Keratinocyte (primary cell): ENCODE measurements at regions not wholly inside any gene's neighbourhood (a gene's known extent, or its start where the extent isn't known, plus 50 kb on each side); places are given as distances from the start of the nearest gene placed in this dataset.

Source experiments
- DNase-seq: peaks from one replicate; pipeline ENCODE4 v3.0.0-alpha.2; 2011; ENCODE audit warnings: low read depth, missing footprints, low spot score
- FAIRE-seq: peaks from 2 replicates; lab custom pipeline; 2011; peaks lifted over from hg19 to GRCh38; lab: Jason Lieb, UNC
- H2AFZ ChIP-seq: 2 replicates; pipeline ENCODE4 v1.6.0; 2012; ENCODE audit warnings: low read length, control low read depth, inconsistent platforms; ENCODE audit not compliant: control insufficient read depth
- H3K27ac ChIP-seq: 2 replicates; pipeline ENCODE4 v1.5.1; 2011; ENCODE audit warnings: low read length; ENCODE audit not compliant: control insufficient read depth, insufficient read depth
- H3K27me3 ChIP-seq: 3 replicates; pipeline ENCODE4 v1.6.0; 2011; ENCODE audit warnings: low read length; ENCODE audit not compliant: control insufficient read depth, insufficient read depth; ENCODE audit errors: extremely low read depth
- H3K36me3 ChIP-seq, 2 experiments: 2 replicates in 1 of 2; 3 replicates in 1 of 2; pipeline ENCODE4 v1.5.1; 2011; ENCODE audit warnings: low read length in 2 of 2, mild to moderate bottlenecking in 1 of 2; ENCODE audit not compliant: control insufficient read depth in 2 of 2, insufficient read depth in 2 of 2; ENCODE audit errors: extremely low read depth in 1 of 2
- H3K4me1 ChIP-seq: 3 replicates; pipeline ENCODE4 v1.5.1; 2011; ENCODE audit warnings: low read length; ENCODE audit not compliant: control insufficient read depth, insufficient read depth; ENCODE audit errors: extremely low read depth
- H3K4me2 ChIP-seq: 3 replicates; pipeline ENCODE4 v1.6.0; 2011; ENCODE audit warnings: low read depth, low read length; ENCODE audit not compliant: control insufficient read depth, insufficient read depth; ENCODE audit errors: extremely low read depth
- H3K4me3 ChIP-seq, 3 experiments: fragments of 200-600 bp in 1 of 3; sonication (generic) in 1 of 3; 2 replicates in 2 of 3; 3 replicates in 1 of 3; pipeline ENCODE4 v1.5.1; 2011 to 2016; ENCODE audit warnings: low read length in 3 of 3, mild to moderate bottlenecking in 3 of 3, control low read depth in 2 of 3, inconsistent platforms in 1 of 3, low read depth in 1 of 3, mixed read lengths in 1 of 3, mixed run types in 1 of 3, moderate library complexity in 1 of 3; ENCODE audit not compliant: control insufficient read depth in 2 of 3, insufficient read depth in 2 of 3; ENCODE audit errors: extremely low read depth in 1 of 3
- H3K79me2 ChIP-seq: 2 replicates; pipeline ENCODE4 v1.6.0; 2012; ENCODE audit warnings: low read length; ENCODE audit not compliant: control insufficient read depth, insufficient read depth
- H3K9ac ChIP-seq: 3 replicates; pipeline ENCODE4 v1.6.0; 2011; ENCODE audit warnings: low read length; ENCODE audit not compliant: control insufficient read depth, insufficient read depth; ENCODE audit errors: extremely low read depth
- H3K9me1 ChIP-seq: 3 replicates; pipeline ENCODE4 v1.6.0; 2011; ENCODE audit warnings: low read length; ENCODE audit not compliant: control insufficient read depth, insufficient read depth; ENCODE audit errors: extremely low read depth
- H3K9me3 ChIP-seq: 2 replicates; pipeline ENCODE4 v1.5.1; 2012; ENCODE audit warnings: low read depth, low read length; ENCODE audit not compliant: control insufficient read depth
- H4K20me1 ChIP-seq: 3 replicates; pipeline ENCODE4 v1.6.0; 2011; ENCODE audit warnings: low read length; ENCODE audit not compliant: control insufficient read depth, insufficient read depth; ENCODE audit errors: extremely low read depth
- CTCF ChIP-seq, 3 experiments: IDR thresholded peaks in 1 of 3; conservative IDR thresholded peaks in 1 of 3; optimal IDR thresholded peaks in 1 of 3; 2 replicates in 2 of 3; 3 replicates in 1 of 3; pipeline versions ENCODE3 to v1.5.1; 2011; ENCODE audit warnings: low read length in 3 of 3, mild to moderate bottlenecking in 3 of 3, moderate library complexity in 2 of 3, control low read depth in 1 of 3, inconsistent platforms in 1 of 3; ENCODE audit not compliant: insufficient read depth in 2 of 3; ENCODE audit errors: extremely low read depth in 1 of 3
- EZH2 ChIP-seq: IDR thresholded peaks from one replicate; pipeline ENCODE4 v1.6.1; 2012; ENCODE audit warnings: inconsistent platforms, mild to moderate bottlenecking, low read length, moderate library complexity
- dilution Hi-C: fragments of 300-500 bp; cut with MboI; formaldehyde crosslinking; loops from one replicate; pipeline ENCODE4 v1.7.0; 2020; ENCODE audit warnings: low sequenced_read_pairs; ENCODE audit not compliant: extremely low pct_ligation_motif_present

- FAIRE-seq (no peak), DNase-seq (no peak)
- H3K9me3 ChIP-seq: no peaks in the 10 kb centered on the region
- H3K4me1 ChIP-seq: peaks cover 5% of the 10 kb centered on the region
- dilution Hi-C loops: no loop called here
- H3K79me2 ChIP-seq: no peaks in the 10 kb centered on the region
- H3K4me2 ChIP-seq: no peak overlapping the region
- H3K27me3 ChIP-seq: no peaks in the 10 kb centered on the region
- TF ChIP-seq EZH2 (no peak), CTCF (optimal IDR thresholded peaks at IDR 0.05 in 1 of 3, IDR thresholded peaks at IDR 0.05 in 1 of 3, conservative IDR thresholded peaks at IDR 0.05 in 1 of 3; ENCODE audit: extremely low read depth in 1 of 3, insufficient read depth in 2 of 3, low read length in 3 of 3) (no peak)
- H3K9me1 ChIP-seq: no peaks in the 10 kb centered on the region
- no peaks in the 10 kb centered on the region for H4K20me1 ChIP-seq
- H3K27ac ChIP-seq: no peak overlapping the region
- no peaks in the 10 kb centered on the region for H3K36me3 ChIP-seq
- H2AFZ ChIP-seq: no peak overlapping the region
- H3K4me3 ChIP-seq: no peak overlapping the region
- no peak overlapping the region for H3K9ac ChIP-seq
Observed at GRCh38 chr12:59181196-59181777, 261.0 kb upstream of the LRIG3 start.

- TF ChIP-seq EZH2: no peak
- no peak for TF ChIP-seq CTCF (optimal IDR thresholded peaks at IDR 0.05 in 1 of 3, IDR thresholded peaks at IDR 0.05 in 1 of 3, conservative IDR thresholded peaks at IDR 0.05 in 1 of 3; ENCODE audit: extremely low read depth in 1 of 3, insufficient read depth in 2 of 3, low read length in 3 of 3)
- no peak overlapping the region for H3K9ac ChIP-seq
- H3K4me1 ChIP-seq: peaks cover 5% of the 10 kb centered on the region
- no peaks in the 10 kb centered on the region for H3K9me1 ChIP-seq
- H3K9me3 ChIP-seq: no peaks in the 10 kb centered on the region
- H3K27ac ChIP-seq: no peak overlapping the region
- H3K4me3 ChIP-seq: no peak overlapping the region
- H3K79me2 ChIP-seq: no peaks in the 10 kb centered on the region
- H3K27me3 ChIP-seq: no peaks in the 10 kb centered on the region
- no peak overlapping the region for H2AFZ ChIP-seq
- DNase-seq (no peak), FAIRE-seq (no peak)
- dilution Hi-C loops: no loop called here
- no peaks in the 10 kb centered on the region for H3K36me3 ChIP-seq
- no peaks in the 10 kb centered on the region for H4K20me1 ChIP-seq
- H3K4me2 ChIP-seq: no peak overlapping the region
Observed at GRCh38 chr12:59179231-59179630, 258.9 kb upstream of the LRIG3 start.
